Spleen (tissue), 11 donors: ENCODE measurements at regions not wholly inside any gene's neighbourhood (a gene's known extent, or its start where the extent isn't known, plus 50 kb on each side); places are given as distances from the start of the nearest gene placed in this dataset.

Experiments
- DNase-seq: peaks from one replicate; pipeline ENCODE4 v3.0.0-alpha.2; 2020
- H3K27ac ChIP-seq, 8 donors: fragments of 200-600 bp; sonication (generic) in 7 of 8; 1 replicate in 4 of 8; 2 replicates in 4 of 8; pipeline versions ENCODE4 v1.5.0 to v1.8.0; 2016 to 2021; ENCODE audit warnings: inconsistent platforms in 4 of 8, mild to moderate bottlenecking in 4 of 8, moderate library complexity in 1 of 8
- H3K27me3 ChIP-seq, 7 donors: fragments of 200-600 bp; sonication (generic) in 6 of 7; replicated peaks in 1 of 7; 1 replicate in 4 of 7; 2 replicates in 3 of 7; pipeline versions ENCODE4 v1.5.0 to v1.8.0; 2016 to 2021; ENCODE audit warnings: inconsistent platforms in 3 of 7, mild to moderate bottlenecking in 1 of 7
- H3K36me3 ChIP-seq, 6 donors: fragments of 200-600 bp; sonication (generic) in 5 of 6; 1 replicate in 4 of 6; 2 replicates in 2 of 6; pipeline versions ENCODE4 v1.5.0 to v1.8.0; 2016 to 2021; ENCODE audit warnings: inconsistent platforms in 2 of 6
- H3K4me1 ChIP-seq, 6 donors: fragments of 200-600 bp; sonication (generic) in 5 of 6; 1 replicate in 3 of 6; 2 replicates in 3 of 6; pipeline versions ENCODE4 v1.5.0 to v1.8.0; 2016 to 2021; ENCODE audit warnings: inconsistent platforms in 3 of 6
- H3K4me3 ChIP-seq, 8 donors: fragments of 200-600 bp; sonication (generic) in 7 of 8; 1 replicate in 4 of 8; 2 replicates in 4 of 8; pipeline versions ENCODE4 v1.5.0 to v1.8.0; 2016 to 2021; ENCODE audit warnings: inconsistent platforms in 4 of 8, mild to moderate bottlenecking in 4 of 8, moderate library complexity in 2 of 8
- H3K9me3 ChIP-seq, 8 donors: fragments of 200-600 bp; sonication (generic) in 7 of 8; 1 replicate in 4 of 8; 2 replicates in 4 of 8; pipeline versions ENCODE4 v1.5.0 to v1.8.0; 2016 to 2021; ENCODE audit warnings: inconsistent platforms in 4 of 8
- CTCF ChIP-seq, 11 experiments: fragments of 200-600 bp in 7 of 11; fragments of 450-650 bp in 4 of 11; sonication (generic) in 4 of 11; IDR thresholded peaks in 8 of 11; conservative IDR thresholded peaks in 3 of 11; 1 replicate in 7 of 11; 2 replicates in 4 of 11; pipeline versions ENCODE4 v1.4.0 to v1.8.0; 2016 to 2021; ENCODE audit warnings: antibody characterized with exemption in 11 of 11, inconsistent platforms in 4 of 11, mild to moderate bottlenecking in 1 of 11
- POLR2A ChIP-seq, 3 donors: fragments of 450-650 bp; IDR thresholded peaks; one replicate each; pipeline ENCODE4 v1.5.1; 2017; ENCODE audit warnings: antibody characterized with exemption in 3 of 3, mild to moderate bottlenecking in 1 of 3
- POLR2AphosphoS5 ChIP-seq, 3 donors: sonication (generic); formaldehyde crosslinking; IDR thresholded peaks; one replicate each; pipeline ENCODE4 v1.5.1; 2017; ENCODE audit warnings: antibody characterized with exemption in 3 of 3
- WGBS, 5 donors: extraction: QIAGEN DNeasy Blood & Tissue Kit in 3 of 5; methylation state at CpG; one replicate each; pipeline versions ENCODE4 v1.1.5 to v1.1.7; 2013 to 2018; 5-methylcytosine and 5-hydroxymethylcytosine counted together
- intact Hi-C: fragments of 100-400 bp; cut with DNase I; formaldehyde crosslinking; loops from one replicate; pipeline ENCODE4 v1.15.0; 2023; ENCODE audit warnings: low total_unique reads
- donor health status: healthy with polysubstance abuse.
- donor health status: DM: no; HTN: no; CAD: no; lungs with moderate emphysema.
- donor health status: DM: no; HTN: no; CAD: no.
- donor health status: Bipolar disorder and iron deficiency.
- donor health status: healthy.
- donor health status: DM: no; HTN: no; CAD: no.
- donor health status: DM: yes; HTN: yes; CAD: no.

DNA sequence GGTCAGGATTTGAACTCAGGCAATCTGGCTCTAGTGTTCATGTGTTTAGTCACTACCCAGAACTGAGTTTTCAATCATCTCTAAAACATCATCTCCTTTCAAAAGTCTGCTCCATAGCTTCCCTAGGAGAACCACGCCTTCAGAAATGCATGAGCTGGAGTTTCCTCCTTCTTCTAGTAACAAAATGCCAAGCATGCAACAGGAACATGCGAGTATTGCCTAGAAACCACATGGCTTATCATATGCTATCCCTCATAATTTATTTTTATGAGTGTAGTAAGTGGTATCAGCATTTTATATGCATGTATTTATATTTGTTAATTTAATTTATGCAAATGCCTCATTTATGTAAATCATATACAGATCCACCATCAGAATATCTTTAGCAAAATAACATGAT lies 170.9 kb downstream of the RAB11FIP2 start:
- H3K4me3 ChIP-seq, result no peak overlapping the region
- WGBS, 5 donors, result 68 to 85% (median 82%) methylated on average over 2 of the region's 2 CpGs
- intact Hi-C loops, result no loop called here
- no peaks in the 10 kb centered on the region for H3K9me3 ChIP-seq
- H3K4me1 ChIP-seq, result no peaks in the 10 kb centered on the region
- TF ChIP-seq POLR2A (IDR thresholded peaks at IDR 0.05) (no peak), POLR2AphosphoS5 (IDR thresholded peaks at IDR 0.05) (no peak), CTCF (IDR thresholded peaks at IDR 0.05 in 8 of 11, conservative IDR thresholded peaks at IDR 0.05 in 3 of 11) (no peak)
- H3K36me3 ChIP-seq, result no peaks in the 10 kb centered on the region
- no peak overlapping the region for H3K27ac ChIP-seq
- no peak for DNase-seq
- H3K27me3 ChIP-seq, result peaks cover 0 to 28% (median 0%) of the 10 kb centered on the region in 7 donors

GRCh38 chr10:117876210-117876609 lies 170.5 kb downstream of the RAB11FIP2 start:
- H3K4me1 ChIP-seq, result no peaks in the 10 kb centered on the region
- no peak overlapping the region for H3K27ac ChIP-seq
- no peak for TF ChIP-seq CTCF (IDR thresholded peaks at IDR 0.05 in 8 of 11, conservative IDR thresholded peaks at IDR 0.05 in 3 of 11)
- TF ChIP-seq POLR2A (IDR thresholded peaks at IDR 0.05), result no peak
- TF ChIP-seq POLR2AphosphoS5 (IDR thresholded peaks at IDR 0.05), result no peak
- WGBS, 5 donors, result 70 to 78% (median 77%) methylated on average over 2 of the region's 2 CpGs
- no peaks in the 10 kb centered on the region for H3K36me3 ChIP-seq
- no peak for DNase-seq
- H3K9me3 ChIP-seq, result no peaks in the 10 kb centered on the region
- no peak overlapping the region for H3K4me3 ChIP-seq
- peaks cover 0 to 29% (median 0%) of the 10 kb centered on the region in 7 donors for H3K27me3 ChIP-seq
- intact Hi-C loops, result no loop called here

GRCh38 chr10:117878626-117879025 lies 168.1 kb downstream of the RAB11FIP2 start:
- H3K27me3 ChIP-seq, result peaks cover 0 to 32% (median 0%) of the 10 kb centered on the region in 7 donors
- H3K4me1 ChIP-seq, result no peaks in the 10 kb centered on the region
- H3K4me3 ChIP-seq, result no peak overlapping the region
- H3K36me3 ChIP-seq, result no peaks in the 10 kb centered on the region
- intact Hi-C loops, result no loop called here
- 75 to 87% (median 83%) methylated on average over 5 of the region's 5 CpGs for WGBS, 5 donors
- no peaks in the 10 kb centered on the region for H3K9me3 ChIP-seq
- TF ChIP-seq POLR2AphosphoS5 (IDR thresholded peaks at IDR 0.05) (no peak), POLR2A (IDR thresholded peaks at IDR 0.05) (no peak), CTCF (IDR thresholded peaks at IDR 0.05 in 8 of 11, conservative IDR thresholded peaks at IDR 0.05 in 3 of 11) (no peak)
- DNase-seq, result no peak
- no peak overlapping the region for H3K27ac ChIP-seq

DNA sequence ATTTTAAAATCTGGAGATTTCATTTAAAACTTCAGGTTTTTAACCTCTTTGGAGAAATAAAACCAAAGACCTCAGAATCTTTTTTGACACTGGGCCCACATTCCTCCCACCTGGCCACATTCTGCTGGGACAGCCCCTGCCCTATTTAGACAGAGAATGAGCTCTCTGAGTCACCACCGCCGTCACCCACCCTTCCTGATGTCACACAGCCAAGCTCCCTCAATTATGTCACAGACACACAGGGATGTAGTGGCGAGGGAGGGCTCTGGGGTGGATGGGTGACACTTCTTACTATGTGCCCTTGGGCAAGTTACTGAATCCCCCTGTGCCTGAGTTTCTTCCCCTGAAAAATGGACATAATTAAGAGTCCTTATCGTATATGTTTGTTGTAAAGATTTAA lies 162.6 kb downstream of the RAB11FIP2 start:
- H3K36me3 ChIP-seq, result no peaks in the 10 kb centered on the region
- no peak overlapping the region for H3K27ac ChIP-seq
- H3K4me1 ChIP-seq, result no peaks in the 10 kb centered on the region
- TF ChIP-seq POLR2A (IDR thresholded peaks at IDR 0.05) (no peak), CTCF (IDR thresholded peaks at IDR 0.05 in 8 of 11, conservative IDR thresholded peaks at IDR 0.05 in 3 of 11) (no peak), POLR2AphosphoS5 (IDR thresholded peaks at IDR 0.05) (no peak)
- H3K9me3 ChIP-seq, result no peaks in the 10 kb centered on the region
- H3K27me3 ChIP-seq, result peaks cover 0 to 35% (median 0%) of the 10 kb centered on the region in 7 donors
- 63 to 79% (median 75%) methylated on average over 4 of the region's 4 CpGs for WGBS, 5 donors
- intact Hi-C loops, result no loop called here
- H3K4me3 ChIP-seq, result no peak overlapping the region
- no peak for DNase-seq
